ENCODE measurements at regions not wholly inside any gene's neighbourhood (a gene's known extent, or its start where the extent isn't known, plus 50 kb on each side); places are given as distances from the start of the nearest gene placed in this dataset.

GRCh38 chr9:103242486-103242885 lies 247.4 kb downstream of the CYLC2 start:
- TF ChIP-seq BCL11A (IDR thresholded peaks at IDR 0.05; ENCODE audit: low read depth in 2 of 2, low read length in 2 of 2) (no peak), EGR1 (IDR thresholded peaks at IDR 0.05; ENCODE audit: borderline replicate concordance, low read depth, low read length) (no peak), ZNF274 (IDR thresholded peaks at IDR 0.05; ENCODE audit: borderline replicate concordance, extremely low read depth, low read length) (no peak)
- Histone ChIP-seq H3K79me1 (ENCODE audit: low read depth, low read length) (no peaks in the 10 kb centered on the region), H4K8ac (ENCODE audit: extremely low read depth, insufficient read depth, low read length) (no peak overlapping the region), H3K23me2 (ENCODE audit: low read depth, low read length) (no peaks in the 10 kb centered on the region), H3K18ac (ENCODE audit: extremely low read depth, low read length) (no peak overlapping the region), H2BK120ac (replicated peaks; ENCODE audit: low read depth, low read length) (no peak overlapping the region), H2BK20ac (ENCODE audit: low read length) (no peak overlapping the region), H2BK5ac (ENCODE audit: low read depth, low read length) (no peak overlapping the region), H3K4ac (replicated peaks; ENCODE audit: insufficient read length, low read depth, low read length) (no peak overlapping the region), H3K27ac (ENCODE audit: low read depth, low read length) (no peak overlapping the region), H3K56ac (replicated peaks; ENCODE audit: insufficient read length, low read depth, low read length) (no peak overlapping the region), H3K9ac (replicated peaks in 1 of 4; ENCODE audit: extremely low read depth in 1 of 4, low read depth in 3 of 4, low read length in 3 of 4) (no peak overlapping the region), H3K79me2 (ENCODE audit: control insufficient read depth in 1 of 2, insufficient read depth in 2 of 2, low read length in 2 of 2) (no peaks in the 10 kb centered on the region), H3K4me3 (ENCODE audit: extremely low read depth in 1 of 4, insufficient read depth in 2 of 4, low read depth in 3 of 4, low read length in 4 of 4) (no peak overlapping the region), H3K23ac (ENCODE audit: insufficient read length) (no peak overlapping the region), H4K5ac (ENCODE audit: insufficient read length, low read depth, low read length) (no peak overlapping the region), H2BK12ac (ENCODE audit: low read depth, low read length) (no peak overlapping the region), H3K9me3 (ENCODE audit: insufficient read depth in 2 of 2, low read depth in 1 of 2, low read length in 1 of 2) (no peaks in the 10 kb centered on the region), H3K27me3 (replicated peaks in 1 of 4; ENCODE audit: control insufficient read depth in 3 of 4, extremely low read depth in 1 of 4, insufficient read depth in 3 of 4, low read length in 3 of 4) (no peaks in the 10 kb centered on the region), H3K4me2 (ENCODE audit: insufficient read depth in 1 of 2, low read depth in 2 of 2, low read length in 2 of 2) (no peak overlapping the region), H2BK15ac (ENCODE audit: low read length) (no peak overlapping the region), H3K36me3 (ENCODE audit: control insufficient read depth in 2 of 4, insufficient read depth in 4 of 4, low read length in 3 of 4) (no peaks in the 10 kb centered on the region), H4K91ac (replicated peaks; ENCODE audit: insufficient read length, low read length) (no peak overlapping the region), H2AK5ac (ENCODE audit: low read depth, low read length) (no peak overlapping the region), H4K20me1 (replicated peaks in 1 of 2; ENCODE audit: control insufficient read depth in 1 of 2, insufficient read depth in 2 of 2, low read length in 2 of 2) (no peaks in the 10 kb centered on the region), H3K4me1 (replicated peaks in 1 of 4; ENCODE audit: control insufficient read depth in 3 of 4, insufficient read depth in 4 of 4, low read length in 3 of 4) (peaks cover 0 to 3% (median 0%) of the 10 kb centered on the region in 4 experiments; a peak in 1 of 7 replicates), H2AFZ (ENCODE audit: low read length) (no peak overlapping the region), H3K14ac (ENCODE audit: insufficient read length) (no peak overlapping the region)
- DNase-seq (ENCODE audit: low read depth in 1 of 2, low spot score in 2 of 2) = no peak
- 94% methylated on average over 2 of the region's 2 CpGs; no CpG with 5 or more reads in 1 of the 2 experiments for WGBS, 2 experiments (ENCODE audit: extremely low coverage in 1 of 2, insufficient coverage in 1 of 2, insufficient read length in 1 of 2, insufficient replicate concordance in 2 of 2, low coverage in 1 of 2, low lambda C conversion rate in 2 of 2, missing lambda C conversion rate in 1 of 2)
- no peak for FAIRE-seq
- ChIA-PET POLR2A (ENCODE audit: partially characterized antibody) (no interaction called here), CTCF (ENCODE audit: partially characterized antibody) (no interaction called here)
